Osteoblast (primary cell): ENCODE measurements at regions not wholly inside any gene's neighbourhood (a gene's known extent, or its start where the extent isn't known, plus 50 kb on each side); places are given as distances from the start of the nearest gene placed in this dataset.

Source experiments
- DNase-seq: peaks from one replicate; pipeline ENCODE4 v3.0.0; 2011; ENCODE audit warnings: low spot score, mixed read lengths; ENCODE audit not compliant: insufficient read length; ENCODE audit errors: missing footprints
- H2AFZ ChIP-seq: 2 replicates; pipeline ENCODE4 v1.6.0; 2011; ENCODE audit warnings: mild to moderate bottlenecking, low read length
- H3K27ac ChIP-seq: 2 replicates; pipeline ENCODE4 v1.5.1; 2011; ENCODE audit warnings: mild to moderate bottlenecking, low read depth, low read length, moderate library complexity
- H3K27me3 ChIP-seq: 2 replicates; pipeline ENCODE4 v1.6.0; 2012; ENCODE audit warnings: mild to moderate bottlenecking, control low read depth, inconsistent platforms, low read length, moderate library complexity; ENCODE audit not compliant: insufficient read depth
- H3K36me3 ChIP-seq: 2 replicates; pipeline ENCODE4 v1.5.1; 2011; ENCODE audit warnings: mild to moderate bottlenecking, low read length, control low read depth, moderate library complexity; ENCODE audit not compliant: insufficient read depth
- H3K4me1 ChIP-seq: 2 replicates; pipeline ENCODE4 v1.5.1; 2011; ENCODE audit warnings: mild to moderate bottlenecking, low read length, control low read depth, moderate library complexity; ENCODE audit not compliant: insufficient read depth
- H3K4me2 ChIP-seq: 2 replicates; pipeline ENCODE4 v1.6.0; 2011; ENCODE audit warnings: mild to moderate bottlenecking, low read length; ENCODE audit not compliant: insufficient read depth
- H3K4me3 ChIP-seq: fragments of 200-600 bp; sonication (generic); 3 replicates; pipeline ENCODE4 v1.5.1; 2012; ENCODE audit warnings: mild to moderate bottlenecking, low read length, inconsistent platforms; ENCODE audit not compliant: insufficient read depth
- H3K79me2 ChIP-seq: 2 replicates; pipeline ENCODE4 v1.6.0; 2012; ENCODE audit warnings: mild to moderate bottlenecking, low read length, control low read depth, inconsistent platforms; ENCODE audit not compliant: insufficient read depth
- H3K9me3 ChIP-seq: 2 replicates; pipeline ENCODE4 v1.5.1; 2011; ENCODE audit warnings: low read depth, low read length, control low read depth
- H4K20me1 ChIP-seq: 2 replicates; pipeline ENCODE4 v1.6.0; 2012; ENCODE audit warnings: mild to moderate bottlenecking, low read length, control low read depth; ENCODE audit not compliant: insufficient read depth
- CTCF ChIP-seq: IDR thresholded peaks from 2 replicates; pipeline ENCODE4 v1.5.1; 2011; ENCODE audit warnings: mild to moderate bottlenecking, low read depth, low read length, moderate library complexity; ENCODE audit errors: extremely low read depth

- no peak for TF ChIP-seq CTCF
- no peaks in the 10 kb centered on the region for H4K20me1 ChIP-seq
- DNase-seq = no peak
- no peaks in the 10 kb centered on the region for H3K27me3 ChIP-seq
- H3K4me2 ChIP-seq = peak overlapping the region; percentile 26
- no peaks in the 10 kb centered on the region for H3K79me2 ChIP-seq
- no peaks in the 10 kb centered on the region for H3K9me3 ChIP-seq
- H3K4me1 ChIP-seq = peaks cover 16% of the 10 kb centered on the region
- no peaks in the 10 kb centered on the region for H3K36me3 ChIP-seq
- peak overlapping the region; percentile 54 for H3K27ac ChIP-seq
- no peak overlapping the region for H3K4me3 ChIP-seq
- no peak overlapping the region for H2AFZ ChIP-seq
These were observed 158.3 kb upstream of the KIT start for GRCh38 chr4:54499308-54500074.

- Histone ChIP-seq H3K4me1 (no peaks in the 10 kb centered on the region), H3K36me3 (no peaks in the 10 kb centered on the region), H3K9me3 (no peaks in the 10 kb centered on the region), H3K27me3 (no peaks in the 10 kb centered on the region), H3K79me2 (no peaks in the 10 kb centered on the region), H2AFZ (no peak overlapping the region), H3K27ac (no peak overlapping the region), H4K20me1 (no peaks in the 10 kb centered on the region), H3K4me3 (no peak overlapping the region), H3K4me2 (no peak overlapping the region)
- no peak for TF ChIP-seq CTCF
- no peak for DNase-seq
These were observed 152.4 kb upstream of the KIT start for GRCh38 chr4:54505362-54505761.

GRCh38 chr4:54505996-54506395 lies 151.8 kb upstream of the KIT start:
- H3K4me1 ChIP-seq = no peaks in the 10 kb centered on the region

GRCh38 chr4:54509057-54509456 lies 148.7 kb upstream of the KIT start:
- no peaks in the 10 kb centered on the region for H3K36me3 ChIP-seq
- no peak for TF ChIP-seq CTCF
- DNase-seq = no peak
- no peak overlapping the region for H3K4me3 ChIP-seq
- no peak overlapping the region for H2AFZ ChIP-seq
- H4K20me1 ChIP-seq = no peaks in the 10 kb centered on the region
- no peaks in the 10 kb centered on the region for H3K79me2 ChIP-seq
- peaks cover 9% of the 10 kb centered on the region for H3K4me1 ChIP-seq
- no peak overlapping the region for H3K27ac ChIP-seq
- H3K9me3 ChIP-seq = no peaks in the 10 kb centered on the region
- no peaks in the 10 kb centered on the region for H3K27me3 ChIP-seq
- no peak overlapping the region for H3K4me2 ChIP-seq

More at GRCh38 chr4:54505996-54506395, 151.8 kb upstream of the KIT start:
- no peak overlapping the region for H3K4me3 ChIP-seq
- no peak for DNase-seq
- H3K27ac ChIP-seq = no peak overlapping the region
- TF ChIP-seq CTCF = no peak
- H3K36me3 ChIP-seq = no peaks in the 10 kb centered on the region
- H3K79me2 ChIP-seq = no peaks in the 10 kb centered on the region
- no peak overlapping the region for H2AFZ ChIP-seq
- H3K9me3 ChIP-seq = no peaks in the 10 kb centered on the region
- H3K27me3 ChIP-seq = no peaks in the 10 kb centered on the region
- H3K4me2 ChIP-seq = no peak overlapping the region
- no peaks in the 10 kb centered on the region for H4K20me1 ChIP-seq
